H1 (cell line): ENCODE measurements at regions not wholly inside any gene's neighbourhood (a gene's known extent, or its start where the extent isn't known, plus 50 kb on each side); places are given as distances from the start of the nearest gene placed in this dataset.

Experiments
- CHD2 ChIP-seq: IDR thresholded peaks from 2 replicates; pipeline ENCODE4 v1.6.1; 2012; ENCODE audit warnings: low read length, improper control_type of control experiment
- FOSL1 ChIP-seq: IDR thresholded peaks from 2 replicates; pipeline ENCODE4 v1.6.1; 2011; ENCODE audit warnings: mild to moderate bottlenecking, low read depth, low read length, moderate library complexity; ENCODE audit not compliant: insufficient read depth
- HDAC6 ChIP-seq: IDR thresholded peaks from one replicate; pipeline ENCODE4 v1.7.1; 2012; ENCODE audit warnings: low read depth, mild to moderate bottlenecking, inconsistent platforms, low read length, moderate library complexity
- POLR2AphosphoS5 ChIP-seq: IDR thresholded peaks from 2 replicates; pipeline ENCODE4 v1.6.1; 2011; ENCODE audit warnings: low read depth, low read length
- SIX5 ChIP-seq: IDR thresholded peaks from 2 replicates; pipeline ENCODE4 v1.6.1; 2011; ENCODE audit warnings: mild to moderate bottlenecking, low read depth, low read length
- SP4 ChIP-seq: IDR thresholded peaks from 2 replicates; pipeline ENCODE4 v1.6.1; 2012; ENCODE audit warnings: low read length, inconsistent platforms
- TAF1 ChIP-seq: IDR thresholded peaks from 2 replicates; pipeline ENCODE4 v1.6.1; 2011; ENCODE audit warnings: mild to moderate bottlenecking, low read depth, low read length
- TAF7 ChIP-seq: optimal IDR thresholded peaks from 2 replicates; pipeline ENCODE3; 2011; ENCODE audit warnings: low read depth, mild to moderate bottlenecking, inconsistent platforms, low read length, moderate library complexity, borderline replicate concordance
- TCF12 ChIP-seq: IDR thresholded peaks from 2 replicates; pipeline ENCODE4 v1.6.1; 2011; ENCODE audit warnings: low read depth, mild to moderate bottlenecking, low read length
- TF ChIP-seq, protein P1 (sequence below): fragments of 300-600 bp; sonication (generic); IDR thresholded peaks from 2 replicates; pipeline ENCODE4 v1.7.1; 2012; ENCODE audit warnings: low read length, moderate library complexity, mild to moderate bottlenecking, inconsistent platforms; ENCODE audit not compliant: insufficient replicate concordance

DNA sequence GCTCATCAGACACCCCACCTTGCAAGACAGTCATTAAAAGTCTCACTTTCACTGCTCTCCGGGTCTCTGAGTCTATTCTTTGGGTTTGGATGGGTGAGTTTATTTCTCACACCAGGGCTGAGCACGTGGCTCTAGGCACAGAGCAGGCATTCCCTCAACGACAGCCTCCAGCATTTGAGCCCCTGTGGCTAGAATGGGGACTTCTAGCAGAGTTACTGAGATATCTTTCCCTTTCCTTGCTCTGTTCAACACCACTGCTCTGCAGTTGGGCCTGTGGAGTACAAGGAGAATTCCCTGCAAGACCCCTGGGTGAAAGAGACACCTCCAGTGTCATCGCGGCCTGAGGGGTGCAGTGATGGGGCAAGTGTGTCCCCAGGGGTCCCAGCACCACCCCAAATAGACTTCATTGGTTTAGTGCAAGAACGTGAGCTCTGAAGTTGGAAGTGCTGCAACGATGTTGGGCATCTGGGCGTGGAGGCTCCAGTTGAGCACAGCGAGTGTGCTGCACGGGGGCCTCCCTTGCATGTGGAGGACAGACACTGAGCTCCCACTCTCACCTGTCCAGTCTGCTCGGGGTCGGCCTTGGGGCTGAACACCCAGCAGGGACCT, 184.1 kb upstream of the HS6ST1 start (continued):
- TF ChIP-seq, protein P1, sequence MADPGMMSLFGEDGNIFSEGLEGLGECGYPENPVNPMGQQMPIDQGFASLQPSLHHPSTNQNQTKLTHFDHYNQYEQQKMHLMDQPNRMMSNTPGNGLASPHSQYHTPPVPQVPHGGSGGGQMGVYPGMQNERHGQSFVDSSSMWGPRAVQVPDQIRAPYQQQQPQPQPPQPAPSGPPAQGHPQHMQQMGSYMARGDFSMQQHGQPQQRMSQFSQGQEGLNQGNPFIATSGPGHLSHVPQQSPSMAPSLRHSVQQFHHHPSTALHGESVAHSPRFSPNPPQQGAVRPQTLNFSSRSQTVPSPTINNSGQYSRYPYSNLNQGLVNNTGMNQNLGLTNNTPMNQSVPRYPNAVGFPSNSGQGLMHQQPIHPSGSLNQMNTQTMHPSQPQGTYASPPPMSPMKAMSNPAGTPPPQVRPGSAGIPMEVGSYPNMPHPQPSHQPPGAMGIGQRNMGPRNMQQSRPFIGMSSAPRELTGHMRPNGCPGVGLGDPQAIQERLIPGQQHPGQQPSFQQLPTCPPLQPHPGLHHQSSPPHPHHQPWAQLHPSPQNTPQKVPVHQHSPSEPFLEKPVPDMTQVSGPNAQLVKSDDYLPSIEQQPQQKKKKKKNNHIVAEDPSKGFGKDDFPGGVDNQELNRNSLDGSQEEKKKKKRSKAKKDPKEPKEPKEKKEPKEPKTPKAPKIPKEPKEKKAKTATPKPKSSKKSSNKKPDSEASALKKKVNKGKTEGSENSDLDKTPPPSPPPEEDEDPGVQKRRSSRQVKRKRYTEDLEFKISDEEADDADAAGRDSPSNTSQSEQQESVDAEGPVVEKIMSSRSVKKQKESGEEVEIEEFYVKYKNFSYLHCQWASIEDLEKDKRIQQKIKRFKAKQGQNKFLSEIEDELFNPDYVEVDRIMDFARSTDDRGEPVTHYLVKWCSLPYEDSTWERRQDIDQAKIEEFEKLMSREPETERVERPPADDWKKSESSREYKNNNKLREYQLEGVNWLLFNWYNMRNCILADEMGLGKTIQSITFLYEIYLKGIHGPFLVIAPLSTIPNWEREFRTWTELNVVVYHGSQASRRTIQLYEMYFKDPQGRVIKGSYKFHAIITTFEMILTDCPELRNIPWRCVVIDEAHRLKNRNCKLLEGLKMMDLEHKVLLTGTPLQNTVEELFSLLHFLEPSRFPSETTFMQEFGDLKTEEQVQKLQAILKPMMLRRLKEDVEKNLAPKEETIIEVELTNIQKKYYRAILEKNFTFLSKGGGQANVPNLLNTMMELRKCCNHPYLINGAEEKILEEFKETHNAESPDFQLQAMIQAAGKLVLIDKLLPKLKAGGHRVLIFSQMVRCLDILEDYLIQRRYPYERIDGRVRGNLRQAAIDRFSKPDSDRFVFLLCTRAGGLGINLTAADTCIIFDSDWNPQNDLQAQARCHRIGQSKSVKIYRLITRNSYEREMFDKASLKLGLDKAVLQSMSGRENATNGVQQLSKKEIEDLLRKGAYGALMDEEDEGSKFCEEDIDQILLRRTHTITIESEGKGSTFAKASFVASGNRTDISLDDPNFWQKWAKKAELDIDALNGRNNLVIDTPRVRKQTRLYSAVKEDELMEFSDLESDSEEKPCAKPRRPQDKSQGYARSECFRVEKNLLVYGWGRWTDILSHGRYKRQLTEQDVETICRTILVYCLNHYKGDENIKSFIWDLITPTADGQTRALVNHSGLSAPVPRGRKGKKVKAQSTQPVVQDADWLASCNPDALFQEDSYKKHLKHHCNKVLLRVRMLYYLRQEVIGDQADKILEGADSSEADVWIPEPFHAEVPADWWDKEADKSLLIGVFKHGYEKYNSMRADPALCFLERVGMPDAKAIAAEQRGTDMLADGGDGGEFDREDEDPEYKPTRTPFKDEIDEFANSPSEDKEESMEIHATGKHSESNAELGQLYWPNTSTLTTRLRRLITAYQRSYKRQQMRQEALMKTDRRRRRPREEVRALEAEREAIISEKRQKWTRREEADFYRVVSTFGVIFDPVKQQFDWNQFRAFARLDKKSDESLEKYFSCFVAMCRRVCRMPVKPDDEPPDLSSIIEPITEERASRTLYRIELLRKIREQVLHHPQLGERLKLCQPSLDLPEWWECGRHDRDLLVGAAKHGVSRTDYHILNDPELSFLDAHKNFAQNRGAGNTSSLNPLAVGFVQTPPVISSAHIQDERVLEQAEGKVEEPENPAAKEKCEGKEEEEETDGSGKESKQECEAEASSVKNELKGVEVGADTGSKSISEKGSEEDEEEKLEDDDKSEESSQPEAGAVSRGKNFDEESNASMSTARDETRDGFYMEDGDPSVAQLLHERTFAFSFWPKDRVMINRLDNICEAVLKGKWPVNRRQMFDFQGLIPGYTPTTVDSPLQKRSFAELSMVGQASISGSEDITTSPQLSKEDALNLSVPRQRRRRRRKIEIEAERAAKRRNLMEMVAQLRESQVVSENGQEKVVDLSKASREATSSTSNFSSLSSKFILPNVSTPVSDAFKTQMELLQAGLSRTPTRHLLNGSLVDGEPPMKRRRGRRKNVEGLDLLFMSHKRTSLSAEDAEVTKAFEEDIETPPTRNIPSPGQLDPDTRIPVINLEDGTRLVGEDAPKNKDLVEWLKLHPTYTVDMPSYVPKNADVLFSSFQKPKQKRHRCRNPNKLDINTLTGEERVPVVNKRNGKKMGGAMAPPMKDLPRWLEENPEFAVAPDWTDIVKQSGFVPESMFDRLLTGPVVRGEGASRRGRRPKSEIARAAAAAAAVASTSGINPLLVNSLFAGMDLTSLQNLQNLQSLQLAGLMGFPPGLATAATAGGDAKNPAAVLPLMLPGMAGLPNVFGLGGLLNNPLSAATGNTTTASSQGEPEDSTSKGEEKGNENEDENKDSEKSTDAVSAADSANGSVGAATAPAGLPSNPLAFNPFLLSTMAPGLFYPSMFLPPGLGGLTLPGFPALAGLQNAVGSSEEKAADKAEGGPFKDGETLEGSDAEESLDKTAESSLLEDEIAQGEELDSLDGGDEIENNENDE: no peak
- TF ChIP-seq POLR2AphosphoS5 (no peak), FOSL1 (no peak), CHD2 (no peak), SP4 (no peak), HDAC6 (no peak), TAF1 (no peak), TAF7 (no peak), SIX5 (no peak), TCF12 (no peak)
